CD4-positive, alpha-beta T cell treated with Interleukin-12 subunit alpha and Interleukin-12 subunit beta, for 1 hour (primary cell): ENCODE measurements at regions not wholly inside any gene's neighbourhood (a gene's known extent, or its start where the extent isn't known, plus 50 kb on each side); places are given as distances from the start of the nearest gene placed in this dataset.
"Not testable (repeated sequence)": the region's sequence is repeated elsewhere in the genome, so short reads cannot be mapped to it uniquely, and the experiment has no call there.

Source experiments
- DNase-seq: peaks from one replicate; pipeline ENCODE4 v3.0.0-alpha.2; 2020

GRCh38 chr2:34787341-34787740 is 1188.2 kb upstream of the FAM98A start:
- DNase-seq = no peak

GRCh38 chr2:34785206-34785785 is 1186.2 kb upstream of the FAM98A start:
- no peak for DNase-seq

- DNase-seq = no peak
Observed at GRCh38 chr2:34784701-34785100, 1185.6 kb upstream of the FAM98A start.

- not testable (repeated sequence) for DNase-seq
Observed at GRCh38 chr2:34750742-34751141, 1151.6 kb upstream of the FAM98A start.

GRCh38 chr2:34747643-34748042 is 1148.5 kb upstream of the FAM98A start:
- no peak for DNase-seq

- no peak for DNase-seq
Observed at GRCh38 chr2:34738691-34739090, 1139.6 kb upstream of the FAM98A start.

GRCh38 chr2:34737146-34737545 is 1138.0 kb upstream of the FAM98A start:
- no peak for DNase-seq

GRCh38 chr2:34736482-34736881 is 1137.4 kb upstream of the FAM98A start:
- no peak for DNase-seq

- no peak for DNase-seq
Observed at GRCh38 chr2:34734662-34735061, 1135.6 kb upstream of the FAM98A start.

- DNase-seq = no peak
Observed at GRCh38 chr2:34734042-34734441, 1134.9 kb upstream of the FAM98A start.

GRCh38 chr2:34731292-34731691 is 1132.2 kb upstream of the FAM98A start:
- DNase-seq = no peak

GRCh38 chr2:34729845-34730244 is 1130.7 kb upstream of the FAM98A start:
- no peak for DNase-seq

GRCh38 chr2:34724107-34724506 is 1125.0 kb upstream of the FAM98A start:
- no peak for DNase-seq

GRCh38 chr2:34723683-34724082 is 1124.6 kb upstream of the FAM98A start:
- DNase-seq = no peak

GRCh38 chr2:34719206-34719605 is 1120.1 kb upstream of the FAM98A start:
- no peak for DNase-seq

GRCh38 chr2:34705551-34706247 is 1106.6 kb upstream of the FAM98A start:
- DNase-seq = no peak

- no peak for DNase-seq
Observed at GRCh38 chr2:34703292-34703691, 1104.2 kb upstream of the FAM98A start.

GRCh38 chr2:34702391-34702790 is 1103.3 kb upstream of the FAM98A start:
- not testable (repeated sequence) for DNase-seq

- not testable (repeated sequence) for DNase-seq
Observed at GRCh38 chr2:34677591-34677990, 1078.5 kb upstream of the FAM98A start.

GRCh38 chr2:34677119-34677531 is 1078.0 kb upstream of the FAM98A start:
- DNase-seq = not testable (repeated sequence)

- DNase-seq = no peak
Observed at GRCh38 chr2:34670482-34670881, 1071.4 kb upstream of the FAM98A start.

GRCh38 chr2:34666821-34667220 is 1067.7 kb upstream of the FAM98A start:
- DNase-seq = no peak

- DNase-seq = no peak
Observed at GRCh38 chr2:34664266-34664665, 1065.2 kb upstream of the FAM98A start.

- DNase-seq = no peak
Observed at GRCh38 chr2:34663314-34663713, 1064.2 kb upstream of the FAM98A start.

- no peak for DNase-seq
Observed at GRCh38 chr2:34660741-34661140, 1061.6 kb upstream of the FAM98A start.
